ENCODE measurements at regions not wholly inside any gene's neighbourhood (a gene's known extent, or its start where the extent isn't known, plus 50 kb on each side); places are given as distances from the start of the nearest gene placed in this dataset.
A peak's percentile ranks its signal among the peaks of the same experiment; 100 is the strongest.

DNA sequence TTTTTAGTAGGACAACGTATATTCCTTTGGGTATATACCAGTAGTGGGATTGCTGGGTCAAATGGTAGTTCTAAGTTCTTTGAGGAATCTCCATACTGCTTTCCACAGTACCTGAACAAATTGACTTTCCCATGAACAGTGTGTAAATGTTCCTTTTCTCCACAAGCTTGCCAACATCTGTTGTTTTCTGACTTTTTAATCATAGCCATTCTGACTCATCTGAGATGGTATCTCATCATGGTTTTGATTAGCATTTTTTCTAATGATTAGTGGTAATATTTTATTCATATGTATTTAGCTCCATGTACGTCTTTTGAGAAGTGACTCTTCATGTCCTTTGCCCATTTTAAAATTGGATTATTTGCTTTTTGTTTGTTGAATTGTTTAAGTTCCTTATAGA, 58.4 kb upstream of the CERS6 start:
- 48% methylated on average over 2 of the region's 2 CpGs for WGBS (ENCODE audit: insufficient coverage, insufficient replicate concordance, low lambda C conversion rate, missing lambda C conversion rate)
- peak; percentile 18 for FAIRE-seq
- POLR2A ChIA-PET: no interaction called here
- H3K4me3 ChIP-seq: no peak overlapping the region
- CTCF ChIA-PET: interaction anchor here (0.9 to 1.0 kb wide), 2 partner anchors 37 to 42 kb away, joined by 3 read pairs; no protein-coding TSS in a partner anchor
- SMC1A ChIA-PET (ENCODE audit: uncharacterized antibody, unreplicated experiment): no interaction called here
- no peaks in the 10 kb centered on the region for H3K9me3 ChIP-seq (replicated peaks; ENCODE audit: control insufficient read depth, insufficient read depth, low read length)
- H4K20me1 ChIP-seq (ENCODE audit: control insufficient read depth, insufficient read depth): no peaks in the 10 kb centered on the region
- in situ Hi-C loops (cut with MboI) (no loop called here), intact Hi-C loops (cut with micrococcal nuclease; ENCODE audit: unreplicated experiment) (no loop called here)
- no peak overlapping the region for H3K27ac ChIP-seq (ENCODE audit: control insufficient read depth, insufficient read depth)
- no peak overlapping the region for H2AFZ ChIP-seq (ENCODE audit: control insufficient read depth, low read depth, low read length)
- no peak for DNase-seq (ENCODE audit: low read depth, low spot score)
- RAD21 ChIA-PET (ENCODE audit: unreplicated experiment): no interaction called here
- H3K36me3 ChIP-seq (ENCODE audit: control insufficient read depth in 2 of 2, insufficient read depth in 2 of 2, low read length in 1 of 2): no peaks in the 10 kb centered on the region
- no peak for ATAC-seq
- no peaks in the 10 kb centered on the region for H3K79me2 ChIP-seq (ENCODE audit: control insufficient read depth, insufficient read depth, low read length)
- H3K9ac ChIP-seq (ENCODE audit: control insufficient read depth, insufficient read depth, low read length): no peak overlapping the region
- H3K4me2 ChIP-seq (ENCODE audit: control insufficient read depth, insufficient read depth): no peak overlapping the region
- BruUV-seq (replicated peaks): no TSS peak
- H3K27me3 ChIP-seq (replicated peaks in 1 of 2; ENCODE audit: control insufficient read depth in 2 of 2, insufficient read depth in 2 of 2, low read length in 1 of 2): no peaks in the 10 kb centered on the region
- no peak for TF ChIP-seq EZH2 (IDR thresholded peaks at IDR 0.05; ENCODE audit: borderline replicate concordance, control insufficient read depth, low read depth, low read length)
- no peak for TF ChIP-seq ZSCAN29 (IDR thresholded peaks at IDR 0.05)
- no peak for TF ChIP-seq ZBTB11 (CRISPR knock-in tag; IDR thresholded peaks at IDR 0.05)
- TF ChIP-seq JUNB (IDR thresholded peaks at IDR 0.05): no peak
- TF ChIP-seq POLR2AphosphoS2 (IDR thresholded peaks at IDR 0.05; ENCODE audit: low read depth, low read length): no peak
- TF ChIP-seq CBFB (IDR thresholded peaks at IDR 0.05; ENCODE audit: low read depth): no peak
- no peak for TF ChIP-seq JUND (IDR thresholded peaks at IDR 0.05; ENCODE audit: low read depth, low read length)
- no peak for TF ChIP-seq MEF2B (IDR thresholded peaks at IDR 0.05; ENCODE audit: partially characterized antibody, poor library complexity, severe bottlenecking)
- TF ChIP-seq TARDBP (IDR thresholded peaks at IDR 0.05; ENCODE audit: borderline replicate concordance): no peak
- TF ChIP-seq SMAD5 (IDR thresholded peaks at IDR 0.05; ENCODE audit: low read depth): no peak
- TF ChIP-seq CBX3 (IDR thresholded peaks at IDR 0.05; ENCODE audit: borderline replicate concordance, low read depth): no peak
- TF ChIP-seq SIX5 (IDR thresholded peaks at IDR 0.05; ENCODE audit: low read depth, low read length, severe bottlenecking): no peak
- TF ChIP-seq ZNF274 (IDR thresholded peaks at IDR 0.05; ENCODE audit: insufficient read depth, insufficient read length): no peak
- TF ChIP-seq, protein P1, sequence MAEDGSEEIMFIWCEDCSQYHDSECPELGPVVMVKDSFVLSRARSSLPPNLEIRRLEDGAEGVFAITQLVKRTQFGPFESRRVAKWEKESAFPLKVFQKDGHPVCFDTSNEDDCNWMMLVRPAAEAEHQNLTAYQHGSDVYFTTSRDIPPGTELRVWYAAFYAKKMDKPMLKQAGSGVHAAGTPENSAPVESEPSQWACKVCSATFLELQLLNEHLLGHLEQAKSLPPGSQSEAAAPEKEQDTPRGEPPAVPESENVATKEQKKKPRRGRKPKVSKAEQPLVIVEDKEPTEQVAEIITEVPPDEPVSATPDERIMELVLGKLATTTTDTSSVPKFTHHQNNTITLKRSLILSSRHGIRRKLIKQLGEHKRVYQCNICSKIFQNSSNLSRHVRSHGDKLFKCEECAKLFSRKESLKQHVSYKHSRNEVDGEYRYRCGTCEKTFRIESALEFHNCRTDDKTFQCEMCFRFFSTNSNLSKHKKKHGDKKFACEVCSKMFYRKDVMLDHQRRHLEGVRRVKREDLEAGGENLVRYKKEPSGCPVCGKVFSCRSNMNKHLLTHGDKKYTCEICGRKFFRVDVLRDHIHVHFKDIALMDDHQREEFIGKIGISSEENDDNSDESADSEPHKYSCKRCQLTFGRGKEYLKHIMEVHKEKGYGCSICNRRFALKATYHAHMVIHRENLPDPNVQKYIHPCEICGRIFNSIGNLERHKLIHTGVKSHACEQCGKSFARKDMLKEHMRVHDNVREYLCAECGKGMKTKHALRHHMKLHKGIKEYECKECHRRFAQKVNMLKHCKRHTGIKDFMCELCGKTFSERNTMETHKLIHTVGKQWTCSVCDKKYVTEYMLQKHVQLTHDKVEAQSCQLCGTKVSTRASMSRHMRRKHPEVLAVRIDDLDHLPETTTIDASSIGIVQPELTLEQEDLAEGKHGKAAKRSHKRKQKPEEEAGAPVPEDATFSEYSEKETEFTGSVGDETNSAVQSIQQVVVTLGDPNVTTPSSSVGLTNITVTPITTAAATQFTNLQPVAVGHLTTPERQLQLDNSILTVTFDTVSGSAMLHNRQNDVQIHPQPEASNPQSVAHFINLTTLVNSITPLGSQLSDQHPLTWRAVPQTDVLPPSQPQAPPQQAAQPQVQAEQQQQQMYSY (CRISPR knock-in tag; IDR thresholded peaks at IDR 0.05): no peak
- TF ChIP-seq PAX8 (IDR thresholded peaks at IDR 0.05): no peak
- TF ChIP-seq RAD51 (IDR thresholded peaks at IDR 0.05): no peak
- no peak for TF ChIP-seq KAT2A (conservative IDR thresholded peaks at IDR 0.05; ENCODE audit: control insufficient read depth, low read depth, low read length)
- no peak for TF ChIP-seq FOXM1 (IDR thresholded peaks at IDR 0.05; ENCODE audit: low read depth, low read length)
- TF ChIP-seq BCL3 (IDR thresholded peaks at IDR 0.05; ENCODE audit: borderline replicate concordance, insufficient read depth, low read depth, low read length, poor library complexity, severe bottlenecking): no peak
- H3K4me1 ChIP-seq (ENCODE audit: control insufficient read depth, insufficient read depth, low read length): no peaks in the 10 kb centered on the region
